Mesenchymal stem cell (in vitro differentiated cells and primary cell): ENCODE measurements at regions not wholly inside any gene's neighbourhood (a gene's known extent, or its start where the extent isn't known, plus 50 kb on each side); places are given as distances from the start of the nearest gene placed in this dataset.

Source experiments
- DNase-seq: peaks from one replicate; pipeline ENCODE4 v3.0.0-alpha.2; 2013
- H2AFZ ChIP-seq: one replicate; pipeline ENCODE4 v1.6.1; 2013; ENCODE audit warnings: low read depth, mild to moderate bottlenecking, control low read depth, inconsistent platforms, low read length, moderate library complexity
- H2AK5ac ChIP-seq: 2 replicates; pipeline ENCODE4 v1.6.1; 2013; ENCODE audit warnings: low read length, moderate library complexity, mild to moderate bottlenecking, inconsistent platforms; ENCODE audit not compliant: severe bottlenecking
- H2BK120ac ChIP-seq: one replicate; pipeline ENCODE4 v1.6.1; 2013; ENCODE audit warnings: low read depth, mild to moderate bottlenecking, inconsistent platforms, low read length, moderate library complexity
- H2BK12ac ChIP-seq, 2 experiments: one replicate each; pipeline ENCODE4 v1.6.1; 2013; ENCODE audit warnings: inconsistent platforms in 2 of 2, low read length in 2 of 2, mild to moderate bottlenecking in 2 of 2, moderate library complexity in 2 of 2, control low read depth in 1 of 2
- H2BK15ac ChIP-seq: one replicate; pipeline ENCODE4 v1.6.1; 2013; ENCODE audit warnings: mild to moderate bottlenecking, low read depth, inconsistent platforms; ENCODE audit not compliant: poor library complexity, severe bottlenecking
- H2BK5ac ChIP-seq: 2 replicates; pipeline ENCODE4 v1.6.1; 2013; ENCODE audit warnings: low read depth, mild to moderate bottlenecking, low read length, control low read depth, inconsistent platforms; ENCODE audit not compliant: poor library complexity, severe bottlenecking
- H3K14ac ChIP-seq, 2 experiments: one replicate each; pipeline ENCODE4 v1.6.1; 2013; ENCODE audit warnings: inconsistent platforms in 2 of 2, low read length in 2 of 2, control low read depth in 1 of 2, mild to moderate bottlenecking in 1 of 2, moderate library complexity in 1 of 2
- H3K18ac ChIP-seq, 2 experiments: one replicate each; pipeline ENCODE4 v1.6.1; 2013; ENCODE audit warnings: inconsistent platforms in 2 of 2, low read length in 2 of 2, control low read depth in 1 of 2, low read depth in 1 of 2, mild to moderate bottlenecking in 1 of 2
- H3K23ac ChIP-seq, 2 experiments: one replicate each; pipeline ENCODE4 v1.6.1; 2013; ENCODE audit warnings: inconsistent platforms in 2 of 2, low read length in 2 of 2, mild to moderate bottlenecking in 2 of 2, moderate library complexity in 2 of 2, control low read depth in 1 of 2
- H3K27ac ChIP-seq: 2 replicates; pipeline ENCODE4 v1.5.1; 2013; ENCODE audit warnings: mild to moderate bottlenecking, moderate library complexity, low read length, control low read depth, inconsistent platforms; ENCODE audit not compliant: poor library complexity, severe bottlenecking
- H3K27me3 ChIP-seq, 2 experiments: 2 replicates each; pipeline versions ENCODE4 v1.6.1 to v1.7.0; 2013; ENCODE audit warnings: low read length in 2 of 2, mild to moderate bottlenecking in 2 of 2, moderate library complexity in 2 of 2, control low read depth in 1 of 2, inconsistent platforms in 1 of 2; ENCODE audit not compliant: control insufficient read depth in 1 of 2, insufficient read depth in 1 of 2
- H3K36me3 ChIP-seq, 2 experiments: 2 replicates each; pipeline versions ENCODE4 v1.6.1 to v1.7.0; 2013; ENCODE audit warnings: low read length in 2 of 2, control low read depth in 1 of 2, inconsistent platforms in 1 of 2, low read depth in 1 of 2, mild to moderate bottlenecking in 1 of 2; ENCODE audit not compliant: insufficient read depth in 2 of 2, control insufficient read depth in 1 of 2
- H3K4ac ChIP-seq, 2 experiments: one replicate each; pipeline ENCODE4 v1.6.1; 2013; ENCODE audit warnings: inconsistent platforms in 2 of 2, low read length in 2 of 2, mild to moderate bottlenecking in 2 of 2, moderate library complexity in 2 of 2, control low read depth in 1 of 2, low read depth in 1 of 2
- H3K4me1 ChIP-seq: 2 replicates; pipeline ENCODE4 v1.6.1; 2013; ENCODE audit warnings: low read depth, low read length, control low read depth; ENCODE audit not compliant: control insufficient read depth, insufficient read depth
- H3K4me2 ChIP-seq: 2 replicates; pipeline ENCODE4 v1.6.1; 2013; ENCODE audit warnings: low read length, mild to moderate bottlenecking, inconsistent platforms; ENCODE audit not compliant: poor library complexity, severe bottlenecking
- H3K4me3 ChIP-seq, 2 experiments: 2 replicates each; pipeline versions ENCODE4 v1.5.1 to v1.7.0; 2013; ENCODE audit warnings: low read length in 2 of 2, mild to moderate bottlenecking in 2 of 2, control low read depth in 1 of 2, low read depth in 1 of 2; ENCODE audit not compliant: insufficient read depth in 1 of 2
- H3K79me1 ChIP-seq: replicated peaks from 2 replicates; pipeline ENCODE4 v1.6.1; 2013; ENCODE audit warnings: mild to moderate bottlenecking, control low read depth, low read length, inconsistent platforms; ENCODE audit not compliant: poor library complexity, severe bottlenecking
- H3K9ac ChIP-seq: 2 replicates; pipeline ENCODE4 v1.7.0; 2013; ENCODE audit warnings: mild to moderate bottlenecking, low read length, moderate library complexity
- H3K9me3 ChIP-seq: 2 replicates; pipeline ENCODE4 v1.7.0; 2013; ENCODE audit warnings: mild to moderate bottlenecking, low read length; ENCODE audit not compliant: control insufficient read depth
- H4K8ac ChIP-seq: one replicate; pipeline ENCODE4 v1.6.1; 2013; ENCODE audit warnings: inconsistent platforms, mild to moderate bottlenecking, low read length, moderate library complexity
- H4K91ac ChIP-seq: one replicate; pipeline ENCODE4 v1.6.1; 2013; ENCODE audit warnings: mild to moderate bottlenecking, low read length, inconsistent platforms

- Histone ChIP-seq H3K36me3 (no peaks in the 10 kb centered on the region), H2BK120ac (no peak overlapping the region), H4K91ac (no peak overlapping the region), H2BK15ac (no peak overlapping the region), H3K4me2 (no peak overlapping the region), H2BK12ac (no peak overlapping the region), H3K23ac (no peak overlapping the region), H4K8ac (no peak overlapping the region), H3K4me1 (no peaks in the 10 kb centered on the region), H3K27me3 (no peaks in the 10 kb centered on the region), H3K79me1 (no peaks in the 10 kb centered on the region), H2BK5ac (no peak overlapping the region), H3K4ac (no peak overlapping the region), H3K27ac (no peak overlapping the region), H3K9ac (no peak overlapping the region), H3K4me3 (no peak overlapping the region), H2AK5ac (no peak overlapping the region), H3K18ac (no peak overlapping the region), H3K9me3 (no peaks in the 10 kb centered on the region), H3K14ac (no peak overlapping the region), H2AFZ (no peak overlapping the region)
- no peak for DNase-seq
These were observed 50.8 kb upstream of the NEK7 start for GRCh38 chr1:198106011-198106410.
